BE2C (cell line): ENCODE measurements at regions not wholly inside any gene's neighbourhood (a gene's known extent, or its start where the extent isn't known, plus 50 kb on each side); places are given as distances from the start of the nearest gene placed in this dataset.

Experiments
- DNase-seq: peaks from one replicate; pipeline ENCODE4 v3.0.0-alpha.2; 2020
- H3K27me3 ChIP-seq: fragments of 250-450 bp; sonication (Bioruptor Pico); 2 replicates; pipeline ENCODE4 v1.5.1; 2020; ENCODE audit warnings: mild to moderate bottlenecking
- H3K36me3 ChIP-seq: fragments of 250-450 bp; sonication (Bioruptor Pico); 2 replicates; pipeline ENCODE4 v1.5.1; 2020; ENCODE audit warnings: mild to moderate bottlenecking
- H3K4me1 ChIP-seq: fragments of 250-450 bp; sonication (Bioruptor Pico); 2 replicates; pipeline ENCODE4 v1.5.1; 2020
- H3K4me3 ChIP-seq: 2 replicates; pipeline ENCODE4 v1.5.1; 2011; ENCODE audit warnings: low read depth, low read length
- H3K9me3 ChIP-seq: fragments of 250-450 bp; sonication (Bioruptor Pico); 2 replicates; pipeline ENCODE4 v1.5.1; 2020
- TF ChIP-seq, protein P1 (sequence below): IDR thresholded peaks from 2 replicates; pipeline ENCODE4 v1.5.1; 2012; ENCODE audit warnings: mild to moderate bottlenecking, low read depth, low read length

GRCh38 chr4:27234306-27234899 lies 373.8 kb downstream of the STIM2 start:
- TF ChIP-seq, protein P1, sequence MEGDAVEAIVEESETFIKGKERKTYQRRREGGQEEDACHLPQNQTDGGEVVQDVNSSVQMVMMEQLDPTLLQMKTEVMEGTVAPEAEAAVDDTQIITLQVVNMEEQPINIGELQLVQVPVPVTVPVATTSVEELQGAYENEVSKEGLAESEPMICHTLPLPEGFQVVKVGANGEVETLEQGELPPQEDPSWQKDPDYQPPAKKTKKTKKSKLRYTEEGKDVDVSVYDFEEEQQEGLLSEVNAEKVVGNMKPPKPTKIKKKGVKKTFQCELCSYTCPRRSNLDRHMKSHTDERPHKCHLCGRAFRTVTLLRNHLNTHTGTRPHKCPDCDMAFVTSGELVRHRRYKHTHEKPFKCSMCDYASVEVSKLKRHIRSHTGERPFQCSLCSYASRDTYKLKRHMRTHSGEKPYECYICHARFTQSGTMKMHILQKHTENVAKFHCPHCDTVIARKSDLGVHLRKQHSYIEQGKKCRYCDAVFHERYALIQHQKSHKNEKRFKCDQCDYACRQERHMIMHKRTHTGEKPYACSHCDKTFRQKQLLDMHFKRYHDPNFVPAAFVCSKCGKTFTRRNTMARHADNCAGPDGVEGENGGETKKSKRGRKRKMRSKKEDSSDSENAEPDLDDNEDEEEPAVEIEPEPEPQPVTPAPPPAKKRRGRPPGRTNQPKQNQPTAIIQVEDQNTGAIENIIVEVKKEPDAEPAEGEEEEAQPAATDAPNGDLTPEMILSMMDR, result no peak
- H3K27me3 ChIP-seq, result no peaks in the 10 kb centered on the region
- H3K36me3 ChIP-seq, result no peaks in the 10 kb centered on the region
- DNase-seq, result no peak
- no peaks in the 10 kb centered on the region for H3K4me1 ChIP-seq
- no peaks in the 10 kb centered on the region; the same call in 1 of the 2 replicates for H3K9me3 ChIP-seq
- H3K4me3 ChIP-seq, result no peak overlapping the region

GRCh38 chr4:27239641-27240040 lies 379.0 kb downstream of the STIM2 start:
- H3K4me3 ChIP-seq, result no peak overlapping the region
- DNase-seq, result no peak
- TF ChIP-seq, protein P1, result no peak

GRCh38 chr4:27242217-27242616 lies 381.6 kb downstream of the STIM2 start:
- H3K4me3 ChIP-seq, result no peak overlapping the region
- DNase-seq, result no peak
- H3K9me3 ChIP-seq, result no peaks in the 10 kb centered on the region; the same call in 1 of the 2 replicates
- H3K27me3 ChIP-seq, result no peaks in the 10 kb centered on the region
- no peaks in the 10 kb centered on the region for H3K4me1 ChIP-seq
- TF ChIP-seq, protein P1, result no peak
- H3K36me3 ChIP-seq, result no peaks in the 10 kb centered on the region

More at GRCh38 chr4:27239641-27240040, 379.0 kb downstream of the STIM2 start:
- Histone ChIP-seq H3K9me3 (no peaks in the 10 kb centered on the region; the same call in 1 of the 2 replicates), H3K4me1 (no peaks in the 10 kb centered on the region), H3K36me3 (no peaks in the 10 kb centered on the region), H3K27me3 (no peaks in the 10 kb centered on the region)

GRCh38 chr4:27245216-27245615 lies 384.6 kb downstream of the STIM2 start:
- Histone ChIP-seq H3K36me3 (no peaks in the 10 kb centered on the region), H3K9me3 (no peaks in the 10 kb centered on the region), H3K27me3 (no peaks in the 10 kb centered on the region), H3K4me3 (no peak overlapping the region), H3K4me1 (no peaks in the 10 kb centered on the region)
- TF ChIP-seq, protein P1, result no peak
- no peak for DNase-seq

GRCh38 chr4:27248829-27249228 lies 388.2 kb downstream of the STIM2 start:
- Histone ChIP-seq H3K4me1 (no peaks in the 10 kb centered on the region), H3K9me3 (no peaks in the 10 kb centered on the region), H3K27me3 (no peaks in the 10 kb centered on the region), H3K36me3 (no peaks in the 10 kb centered on the region), H3K4me3 (no peak overlapping the region)
- TF ChIP-seq, protein P1, result no peak
- DNase-seq, result no peak

DNA sequence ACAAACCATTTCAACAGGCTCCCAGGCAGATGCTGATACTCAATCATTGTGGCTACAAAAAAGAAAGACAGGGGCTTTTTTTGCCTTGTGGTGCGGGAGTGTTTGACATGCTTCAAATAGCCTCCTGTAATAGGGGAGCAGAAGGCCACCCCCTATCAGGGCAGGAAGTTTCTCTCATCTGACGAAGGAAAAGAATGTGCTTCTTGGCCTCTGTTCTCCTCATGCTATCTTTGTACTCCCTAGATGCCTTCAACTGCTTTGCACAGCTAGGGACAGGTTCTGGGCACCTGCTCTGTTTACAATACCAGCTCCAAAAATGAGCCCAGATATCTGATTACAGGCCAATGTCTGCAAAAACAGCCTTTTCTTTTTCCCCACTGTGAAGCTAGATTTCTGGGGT lies 391.1 kb downstream of the STIM2 start:
- H3K9me3 ChIP-seq, result no peaks in the 10 kb centered on the region
- DNase-seq, result no peak
- H3K36me3 ChIP-seq, result no peaks in the 10 kb centered on the region
- no peaks in the 10 kb centered on the region for H3K4me1 ChIP-seq
- no peak overlapping the region for H3K4me3 ChIP-seq
- TF ChIP-seq, protein P1, result no peak
- H3K27me3 ChIP-seq, result no peaks in the 10 kb centered on the region
